ENCODE measurements at regions not wholly inside any gene's neighbourhood (a gene's known extent, or its start where the extent isn't known, plus 50 kb on each side); places are given as distances from the start of the nearest gene placed in this dataset.

- Histone ChIP-seq H3K27ac (ENCODE audit: insufficient read depth, low read length, poor library complexity, severe bottlenecking) (no peak overlapping the region), H3K4me1 (ENCODE audit: control insufficient read depth, insufficient read depth, low read length, poor library complexity, severe bottlenecking) (no peaks in the 10 kb centered on the region), H3K36me3 (ENCODE audit: control insufficient read depth, insufficient read depth, low read length) (no peaks in the 10 kb centered on the region), H3K9me3 (ENCODE audit: control insufficient read depth in 2 of 2, low read length in 2 of 2) (no peaks in the 10 kb centered on the region), H3K4me3 (ENCODE audit: low read depth, low read length) (no peak overlapping the region), H3K27me3 (ENCODE audit: control insufficient read depth, insufficient read depth, low read length) (no peaks in the 10 kb centered on the region)
- Mint-ChIP-seq H3K27ac (no peak overlapping the region), H3K4me3 (no peak overlapping the region), H3K4me1 (peaks cover 0 to 3% (median 0%) of the 10 kb centered on the region in 4 donors), H3K27me3 (no peaks in the 10 kb centered on the region), H3K9me3 (no peaks in the 10 kb centered on the region), H3K36me3 (no peaks in the 10 kb centered on the region)
- DNase-seq (no peak), ATAC-seq (ENCODE audit: low read depth in 2 of 2) (no peak)
These were observed 144.9 kb downstream of the FBXO8 start for GRCh38 chr4:174138616-174139015.

- H3K27ac ChIP-seq (ENCODE audit: insufficient read depth, low read length, poor library complexity, severe bottlenecking), result no peak overlapping the region
- no peaks in the 10 kb centered on the region for H3K36me3 ChIP-seq (ENCODE audit: control insufficient read depth, insufficient read depth, low read length)
- ATAC-seq (ENCODE audit: low read depth in 2 of 2), result no peak
- H3K4me3 ChIP-seq (ENCODE audit: low read depth, low read length), result no peak overlapping the region
- DNase-seq, result no peak
- Mint-ChIP-seq H3K27me3 (no peaks in the 10 kb centered on the region), H3K9me3 (no peaks in the 10 kb centered on the region), H3K4me1 (peaks cover 0 to 3% (median 0%) of the 10 kb centered on the region in 4 donors), H3K27ac (no peak overlapping the region), H3K4me3 (no peak overlapping the region), H3K36me3 (no peaks in the 10 kb centered on the region)
- H3K4me1 ChIP-seq (ENCODE audit: control insufficient read depth, insufficient read depth, low read length, poor library complexity, severe bottlenecking), result no peaks in the 10 kb centered on the region
- no peaks in the 10 kb centered on the region for H3K9me3 ChIP-seq (ENCODE audit: control insufficient read depth in 2 of 2, low read length in 2 of 2)
- H3K27me3 ChIP-seq (ENCODE audit: control insufficient read depth, insufficient read depth, low read length), result no peaks in the 10 kb centered on the region
These were observed 145.8 kb downstream of the FBXO8 start for GRCh38 chr4:174137698-174138097.

GRCh38 chr4:174135936-174136406, 147.5 kb downstream of the FBXO8 start:
- ATAC-seq (ENCODE audit: low read depth in 2 of 2) (no peak), DNase-seq (no peak)
- H3K27ac ChIP-seq (ENCODE audit: insufficient read depth, low read length, poor library complexity, severe bottlenecking), result no peak overlapping the region
- Mint-ChIP-seq H3K4me3 (no peak overlapping the region), H3K36me3 (no peaks in the 10 kb centered on the region), H3K9me3 (no peaks in the 10 kb centered on the region), H3K27me3 (no peaks in the 10 kb centered on the region), H3K4me1 (peaks cover 0 to 3% (median 0%) of the 10 kb centered on the region in 4 donors), H3K27ac (no peak overlapping the region)
- no peaks in the 10 kb centered on the region for H3K9me3 ChIP-seq (ENCODE audit: control insufficient read depth in 2 of 2, low read length in 2 of 2)
- no peaks in the 10 kb centered on the region for H3K36me3 ChIP-seq (ENCODE audit: control insufficient read depth, insufficient read depth, low read length)
- no peaks in the 10 kb centered on the region for H3K4me1 ChIP-seq (ENCODE audit: control insufficient read depth, insufficient read depth, low read length, poor library complexity, severe bottlenecking)
- no peak overlapping the region for H3K4me3 ChIP-seq (ENCODE audit: low read depth, low read length)
- no peaks in the 10 kb centered on the region for H3K27me3 ChIP-seq (ENCODE audit: control insufficient read depth, insufficient read depth, low read length)

GRCh38 chr4:174135530-174135929, 147.9 kb downstream of the FBXO8 start:
- no peak overlapping the region for H3K4me3 Mint-ChIP-seq
- Histone ChIP-seq H3K9me3 (ENCODE audit: control insufficient read depth in 2 of 2, low read length in 2 of 2) (no peaks in the 10 kb centered on the region), H3K4me1 (ENCODE audit: control insufficient read depth, insufficient read depth, low read length, poor library complexity, severe bottlenecking) (no peaks in the 10 kb centered on the region), H3K4me3 (ENCODE audit: low read depth, low read length) (no peak overlapping the region), H3K36me3 (ENCODE audit: control insufficient read depth, insufficient read depth, low read length) (no peaks in the 10 kb centered on the region), H3K27me3 (ENCODE audit: control insufficient read depth, insufficient read depth, low read length) (no peaks in the 10 kb centered on the region), H3K27ac (ENCODE audit: insufficient read depth, low read length, poor library complexity, severe bottlenecking) (no peak overlapping the region)
- H3K27ac Mint-ChIP-seq, result no peak overlapping the region
- no peaks in the 10 kb centered on the region for H3K36me3 Mint-ChIP-seq
- no peaks in the 10 kb centered on the region for H3K27me3 Mint-ChIP-seq
- no peaks in the 10 kb centered on the region for H3K9me3 Mint-ChIP-seq
- H3K4me1 Mint-ChIP-seq, result peaks cover 0 to 3% (median 0%) of the 10 kb centered on the region in 4 donors
- DNase-seq (no peak), ATAC-seq (ENCODE audit: low read depth in 2 of 2) (no peak)

DNA sequence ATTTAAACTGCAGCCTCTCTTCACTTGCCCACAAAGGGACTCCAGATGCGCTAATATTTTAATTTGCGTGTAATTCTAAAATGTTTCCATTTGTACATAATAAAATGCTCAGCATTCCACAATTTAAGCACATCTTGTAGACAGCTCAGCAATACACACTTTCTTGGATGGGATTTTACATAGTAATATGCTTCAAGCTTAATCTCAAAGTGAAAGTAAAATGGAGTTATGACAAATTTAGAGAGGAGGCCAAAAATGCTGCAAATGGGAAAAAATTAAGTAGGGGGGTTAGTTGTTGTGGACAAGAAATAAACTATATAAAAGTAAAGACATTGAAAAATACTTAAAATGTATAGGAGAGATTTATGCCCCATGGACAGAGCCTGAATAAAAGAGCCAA, 149.1 kb downstream of the FBXO8 start:
- DNase-seq (no peak), ATAC-seq (ENCODE audit: low read depth in 2 of 2) (no peak)
- Histone ChIP-seq H3K4me3 (ENCODE audit: low read depth, low read length) (no peak overlapping the region), H3K4me1 (ENCODE audit: control insufficient read depth, insufficient read depth, low read length, poor library complexity, severe bottlenecking) (no peaks in the 10 kb centered on the region), H3K36me3 (ENCODE audit: control insufficient read depth, insufficient read depth, low read length) (no peaks in the 10 kb centered on the region), H3K27ac (ENCODE audit: insufficient read depth, low read length, poor library complexity, severe bottlenecking) (no peak overlapping the region), H3K27me3 (ENCODE audit: control insufficient read depth, insufficient read depth, low read length) (no peaks in the 10 kb centered on the region), H3K9me3 (ENCODE audit: control insufficient read depth in 2 of 2, low read length in 2 of 2) (no peaks in the 10 kb centered on the region)
- Mint-ChIP-seq H3K27ac (no peak overlapping the region), H3K27me3 (peaks cover 5% of the 10 kb centered on the region), H3K4me3 (no peak overlapping the region), H3K9me3 (peaks cover 0 to 2% (median 0%) of the 10 kb centered on the region in 7 donors), H3K4me1 (peaks cover 0 to 3% (median 0%) of the 10 kb centered on the region in 4 donors), H3K36me3 (no peaks in the 10 kb centered on the region)

- Histone ChIP-seq H3K27me3 (ENCODE audit: control insufficient read depth, insufficient read depth, low read length) (no peaks in the 10 kb centered on the region), H3K36me3 (ENCODE audit: control insufficient read depth, insufficient read depth, low read length) (no peaks in the 10 kb centered on the region), H3K9me3 (ENCODE audit: control insufficient read depth in 2 of 2, low read length in 2 of 2) (no peaks in the 10 kb centered on the region), H3K27ac (ENCODE audit: insufficient read depth, low read length, poor library complexity, severe bottlenecking) (no peak overlapping the region), H3K4me1 (ENCODE audit: control insufficient read depth, insufficient read depth, low read length, poor library complexity, severe bottlenecking) (no peaks in the 10 kb centered on the region), H3K4me3 (ENCODE audit: low read depth, low read length) (no peak overlapping the region)
- ATAC-seq (ENCODE audit: low read depth in 2 of 2) (no peak), DNase-seq (no peak)
- peaks cover 0 to 2% (median 0%) of the 10 kb centered on the region in 7 donors for H3K9me3 Mint-ChIP-seq
- peaks cover 0 to 3% (median 0%) of the 10 kb centered on the region in 4 donors for H3K4me1 Mint-ChIP-seq
- H3K36me3 Mint-ChIP-seq, result no peaks in the 10 kb centered on the region
- no peak overlapping the region for H3K27ac Mint-ChIP-seq
- H3K27me3 Mint-ChIP-seq, result peaks cover 5% of the 10 kb centered on the region
- H3K4me3 Mint-ChIP-seq, result no peak overlapping the region
These were observed 149.9 kb downstream of the FBXO8 start for GRCh38 chr4:174133551-174133950.

- Histone ChIP-seq H3K4me1 (ENCODE audit: control insufficient read depth, insufficient read depth, low read length, poor library complexity, severe bottlenecking) (no peaks in the 10 kb centered on the region), H3K4me3 (ENCODE audit: low read depth, low read length) (no peak overlapping the region), H3K9me3 (ENCODE audit: control insufficient read depth in 2 of 2, low read length in 2 of 2) (no peaks in the 10 kb centered on the region), H3K27ac (ENCODE audit: insufficient read depth, low read length, poor library complexity, severe bottlenecking) (no peak overlapping the region), H3K36me3 (ENCODE audit: control insufficient read depth, insufficient read depth, low read length) (no peaks in the 10 kb centered on the region), H3K27me3 (ENCODE audit: control insufficient read depth, insufficient read depth, low read length) (no peaks in the 10 kb centered on the region)
- Mint-ChIP-seq H3K9me3 (peaks cover 0 to 2% (median 0%) of the 10 kb centered on the region in 7 donors), H3K36me3 (no peaks in the 10 kb centered on the region), H3K4me3 (no peak overlapping the region), H3K27me3 (peaks cover 5% of the 10 kb centered on the region), H3K27ac (no peak overlapping the region), H3K4me1 (peaks cover 0 to 3% (median 0%) of the 10 kb centered on the region in 4 donors)
- ATAC-seq (ENCODE audit: low read depth in 2 of 2), result no peak
- no peak for DNase-seq
These were observed 151.6 kb downstream of the FBXO8 start for GRCh38 chr4:174131901-174132300.

GRCh38 chr4:174122705-174123104, 160.8 kb downstream of the FBXO8 start:
- Mint-ChIP-seq H3K4me1 (peaks cover 0 to 5% (median 2%) of the 10 kb centered on the region in 4 donors), H3K9me3 (peaks cover 0 to 2% (median 0%) of the 10 kb centered on the region in 7 donors), H3K4me3 (no peak overlapping the region), H3K27me3 (peaks cover 20% of the 10 kb centered on the region), H3K36me3 (no peaks in the 10 kb centered on the region), H3K27ac (no peak overlapping the region)
- Histone ChIP-seq H3K4me1 (ENCODE audit: control insufficient read depth, insufficient read depth, low read length, poor library complexity, severe bottlenecking) (no peaks in the 10 kb centered on the region), H3K4me3 (ENCODE audit: low read depth, low read length) (no peak overlapping the region), H3K9me3 (ENCODE audit: control insufficient read depth in 2 of 2, low read length in 2 of 2) (no peaks in the 10 kb centered on the region), H3K27me3 (ENCODE audit: control insufficient read depth, insufficient read depth, low read length) (peaks cover 5% of the 10 kb centered on the region), H3K27ac (ENCODE audit: insufficient read depth, low read length, poor library complexity, severe bottlenecking) (no peak overlapping the region), H3K36me3 (ENCODE audit: control insufficient read depth, insufficient read depth, low read length) (no peaks in the 10 kb centered on the region)
- ATAC-seq (ENCODE audit: low read depth in 2 of 2) (no peak), DNase-seq (no peak)
